Neural cell (in vitro differentiated cells): ENCODE measurements at regions not wholly inside any gene's neighbourhood (a gene's known extent, or its start where the extent isn't known, plus 50 kb on each side); places are given as distances from the start of the nearest gene placed in this dataset.
"Not testable (repeated sequence)": the region's sequence is repeated elsewhere in the genome, so short reads cannot be mapped to it uniquely, and the experiment has no call there.

Source experiments
- H2AFZ ChIP-seq: fragments of 200-600, 300-800 bp; sonication (generic), shearing (Covaris generic); 2 replicates; pipeline ENCODE4 v1.6.0; 2014; ENCODE audit warnings: low read depth, mild to moderate bottlenecking, antibody characterized with exemption, low read length, moderate library complexity
- H3F3A ChIP-seq: fragments of 200-600 bp; shearing (Covaris generic); 2 replicates; pipeline ENCODE4 v1.6.1; 2016; ENCODE audit warnings: mild to moderate bottlenecking, moderate library complexity, mixed read lengths, antibody characterized with exemption, low read length; ENCODE audit not compliant: insufficient read depth, poor library complexity, severe bottlenecking
- H3K27ac ChIP-seq: fragments of 200-600, 300-800 bp; sonication (generic), shearing (Covaris generic); 2 replicates; pipeline ENCODE4 v1.5.1; 2014; ENCODE audit warnings: mild to moderate bottlenecking, low read length, moderate library complexity
- H3K27me3 ChIP-seq: fragments of 300-800, 200-600 bp; sonication (generic), shearing (Covaris generic); 2 replicates; pipeline ENCODE4 v1.6.0; 2014; ENCODE audit warnings: mild to moderate bottlenecking, low read depth, low read length, moderate library complexity; ENCODE audit not compliant: insufficient read depth
- H3K36me3 ChIP-seq: fragments of 300-800, 200-600 bp; sonication (generic), shearing (Covaris generic); 2 replicates; pipeline ENCODE4 v1.5.1; 2014; ENCODE audit warnings: mild to moderate bottlenecking, antibody characterized with exemption, low read length, moderate library complexity; ENCODE audit not compliant: insufficient read depth
- H3K4me2 ChIP-seq: fragments of 300-800, 200-600 bp; sonication (generic), shearing (Covaris generic); 2 replicates; pipeline ENCODE4 v1.6.0; 2014; ENCODE audit warnings: mild to moderate bottlenecking, low read length
- H3K4me3 ChIP-seq: fragments of 300-800, 200-600 bp; sonication (generic), shearing (Covaris generic); 2 replicates; pipeline ENCODE4 v1.5.1; 2014; ENCODE audit warnings: mild to moderate bottlenecking, low read length, moderate library complexity
- H3K79me2 ChIP-seq: fragments of 200-600 bp; shearing (Covaris generic); replicated peaks from 2 replicates; pipeline ENCODE4 v1.6.0; 2014; ENCODE audit warnings: mild to moderate bottlenecking, low read length, moderate library complexity; ENCODE audit not compliant: insufficient read depth
- H3K9ac ChIP-seq: fragments of 300-800, 200-600 bp; sonication (generic), shearing (Covaris generic); 2 replicates; pipeline ENCODE4 v1.6.1; 2016; ENCODE audit warnings: mild to moderate bottlenecking, low read length, mixed read lengths
- H3K9me2 ChIP-seq: fragments of 200-600 bp; shearing (Covaris generic); 2 replicates; pipeline ENCODE4 v1.6.1; 2016; ENCODE audit warnings: mild to moderate bottlenecking, low read length, mixed read lengths; ENCODE audit not compliant: insufficient read depth
- H3K9me3 ChIP-seq: fragments of 200-600, 300-800 bp; sonication (generic), shearing (Covaris generic); 2 replicates; pipeline ENCODE4 v1.6.1; 2016; ENCODE audit warnings: mild to moderate bottlenecking, mixed run types, low read length, moderate library complexity, mixed read lengths
- H4K20me1 ChIP-seq: fragments of 200-600 bp; shearing (Covaris generic); 2 replicates; pipeline ENCODE4 v1.6.1; 2016; ENCODE audit warnings: mild to moderate bottlenecking, mixed run types; ENCODE audit not compliant: insufficient read depth
- EP300 ChIP-seq: fragments of 450-650 bp; conservative IDR thresholded peaks from 2 replicates; pipeline ENCODE4 v1.6.1; 2014; ENCODE audit warnings: antibody characterized with exemption, mild to moderate bottlenecking, moderate library complexity; ENCODE audit not compliant: poor library complexity, severe bottlenecking
- EZH2 ChIP-seq: fragments of 200-600, 300-800 bp; shearing (Covaris generic), sonication (generic); IDR thresholded peaks from 2 replicates; pipeline ENCODE4 v1.6.1; 2014; ENCODE audit warnings: antibody characterized with exemption, low read length, borderline replicate concordance, mild to moderate bottlenecking; ENCODE audit not compliant: insufficient read depth, poor library complexity, severe bottlenecking
- MXI1 ChIP-seq: fragments of 450-650 bp; conservative IDR thresholded peaks from 2 replicates; pipeline ENCODE4 v1.6.1; 2014; ENCODE audit warnings: antibody characterized with exemption, mild to moderate bottlenecking; ENCODE audit not compliant: poor library complexity, severe bottlenecking
- POLR2AphosphoS5 ChIP-seq: IDR thresholded peaks from 2 replicates; pipeline ENCODE4 v1.6.1; 2012
- RAD21 ChIP-seq: fragments of 450-650 bp; conservative IDR thresholded peaks from 2 replicates; pipeline ENCODE4 v1.6.1; 2014; ENCODE audit warnings: antibody characterized with exemption, mild to moderate bottlenecking, moderate library complexity
- REST ChIP-seq: IDR thresholded peaks from 2 replicates; pipeline ENCODE4 v1.6.1; 2012; ENCODE audit warnings: borderline replicate concordance
- SMC3 ChIP-seq: fragments of 450-650 bp; conservative IDR thresholded peaks from 2 replicates; pipeline ENCODE4 v1.6.1; 2014; ENCODE audit warnings: antibody characterized with exemption, mild to moderate bottlenecking, moderate library complexity; ENCODE audit not compliant: poor library complexity
- TAF1 ChIP-seq: IDR thresholded peaks from 2 replicates; pipeline ENCODE4 v1.6.1; 2012; ENCODE audit warnings: low read depth
- TF ChIP-seq, protein P1 (sequence below): fragments of 450-650 bp; IDR thresholded peaks from 2 replicates; pipeline ENCODE4 v1.5.1; 2014; ENCODE audit warnings: antibody characterized with exemption, mild to moderate bottlenecking, moderate library complexity; ENCODE audit not compliant: poor library complexity, severe bottlenecking

- Histone ChIP-seq H3K9me2 (no peaks in the 10 kb centered on the region), H3K9ac (no peak overlapping the region), H3K4me3 (no peak overlapping the region), H2AFZ (no peak overlapping the region), H3K36me3 (no peaks in the 10 kb centered on the region), H3K27ac (no peak overlapping the region), H3K4me2 (no peak overlapping the region), H3K27me3 (no peaks in the 10 kb centered on the region), H4K20me1 (no peaks in the 10 kb centered on the region), H3K79me2 (no peaks in the 10 kb centered on the region), H3K9me3 (no peaks in the 10 kb centered on the region), H3F3A (no peaks in the 10 kb centered on the region)
- TF ChIP-seq, protein P1, sequence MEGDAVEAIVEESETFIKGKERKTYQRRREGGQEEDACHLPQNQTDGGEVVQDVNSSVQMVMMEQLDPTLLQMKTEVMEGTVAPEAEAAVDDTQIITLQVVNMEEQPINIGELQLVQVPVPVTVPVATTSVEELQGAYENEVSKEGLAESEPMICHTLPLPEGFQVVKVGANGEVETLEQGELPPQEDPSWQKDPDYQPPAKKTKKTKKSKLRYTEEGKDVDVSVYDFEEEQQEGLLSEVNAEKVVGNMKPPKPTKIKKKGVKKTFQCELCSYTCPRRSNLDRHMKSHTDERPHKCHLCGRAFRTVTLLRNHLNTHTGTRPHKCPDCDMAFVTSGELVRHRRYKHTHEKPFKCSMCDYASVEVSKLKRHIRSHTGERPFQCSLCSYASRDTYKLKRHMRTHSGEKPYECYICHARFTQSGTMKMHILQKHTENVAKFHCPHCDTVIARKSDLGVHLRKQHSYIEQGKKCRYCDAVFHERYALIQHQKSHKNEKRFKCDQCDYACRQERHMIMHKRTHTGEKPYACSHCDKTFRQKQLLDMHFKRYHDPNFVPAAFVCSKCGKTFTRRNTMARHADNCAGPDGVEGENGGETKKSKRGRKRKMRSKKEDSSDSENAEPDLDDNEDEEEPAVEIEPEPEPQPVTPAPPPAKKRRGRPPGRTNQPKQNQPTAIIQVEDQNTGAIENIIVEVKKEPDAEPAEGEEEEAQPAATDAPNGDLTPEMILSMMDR: no peak
- no peak for TF ChIP-seq SMC3
- no peak for TF ChIP-seq EP300
- no peak for TF ChIP-seq RAD21
- no peak for TF ChIP-seq POLR2AphosphoS5
- TF ChIP-seq MXI1: no peak
- TF ChIP-seq TAF1: no peak
- no peak for TF ChIP-seq EZH2
- TF ChIP-seq REST: no peak
Observed at GRCh38 chr9:17882688-17883594, 304.1 kb downstream of the SH3GL2 start.

- H3K4me2 ChIP-seq: no peak overlapping the region
- no peak for TF ChIP-seq RAD21
- TF ChIP-seq REST: no peak
- no peaks in the 10 kb centered on the region for H3K9me3 ChIP-seq
- no peaks in the 10 kb centered on the region for H3K9me2 ChIP-seq
- H3K27ac ChIP-seq: no peak overlapping the region
- H3F3A ChIP-seq: no peaks in the 10 kb centered on the region
- no peak overlapping the region for H3K9ac ChIP-seq
- no peak overlapping the region for H3K4me3 ChIP-seq
- H3K36me3 ChIP-seq: no peaks in the 10 kb centered on the region
- no peak overlapping the region for H2AFZ ChIP-seq
- H3K27me3 ChIP-seq: no peaks in the 10 kb centered on the region
- H3K79me2 ChIP-seq: no peaks in the 10 kb centered on the region
- no peaks in the 10 kb centered on the region for H4K20me1 ChIP-seq
Observed at GRCh38 chr9:17888066-17888465, 309.2 kb downstream of the SH3GL2 start.

DNA sequence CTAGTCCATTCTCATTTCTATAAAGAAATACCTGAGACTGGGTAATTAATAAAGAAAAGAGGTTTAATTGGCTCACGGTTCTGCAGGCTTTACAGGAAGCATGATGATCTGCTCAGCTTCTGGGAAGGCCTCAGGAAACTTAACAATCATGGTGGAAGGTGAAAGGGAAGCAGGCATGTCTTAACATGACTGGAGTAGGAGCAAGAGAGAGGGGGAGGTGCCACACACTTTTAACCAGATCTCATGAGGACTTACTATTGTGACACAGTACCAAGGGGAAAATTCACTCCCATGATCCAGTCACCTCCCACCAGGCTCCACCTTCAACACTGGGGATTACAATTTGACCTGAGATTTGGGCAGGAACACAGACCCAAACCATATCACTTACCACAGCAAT, 310.1 kb downstream of the SH3GL2 start:
- H3K4me3 ChIP-seq, H2AFZ ChIP-seq, H3K79me2 ChIP-seq, H3K27me3 ChIP-seq, H3K36me3 ChIP-seq, H3K9ac ChIP-seq, H3K4me2 ChIP-seq, H4K20me1 ChIP-seq, H3F3A ChIP-seq, H3K27ac ChIP-seq, H3K9me3 ChIP-seq, H3K9me2 ChIP-seq: not testable (repeated sequence)
